ENCODE measurements at regions not wholly inside any gene's neighbourhood (a gene's known extent, or its start where the extent isn't known, plus 50 kb on each side); places are given as distances from the start of the nearest gene placed in this dataset.

- Histone ChIP-seq H3K4me3 (no peak overlapping the region), H3K27me3 (no peaks in the 10 kb centered on the region), H3K36me3 (no peaks in the 10 kb centered on the region), H3K9me3 (no peaks in the 10 kb centered on the region), H3K4me1 (no peaks in the 10 kb centered on the region), H3K27ac (no peak overlapping the region)
- DNase-seq: no peak
- intact Hi-C loops (cut with DNase I; ENCODE audit: low total_unique reads): no loop called here
- in situ Hi-C loops (cut with MboI; ENCODE audit: low pct_ligation_motif_present in 1 of 4, low pct_unique_long_range_greater_than_20kb in 1 of 4, low sequenced_read_pairs in 3 of 4): no loop called here
- TF ChIP-seq POLR2A (IDR thresholded peaks at IDR 0.05) (no peak), CTCF (IDR thresholded peaks at IDR 0.05) (no peak), EP300 (IDR thresholded peaks at IDR 0.05; ENCODE audit: low read depth) (no peak), POLR2AphosphoS5 (IDR thresholded peaks at IDR 0.05) (no peak)
- 83 to 90% methylated on average over 3 of the region's 3 CpGs for WGBS, 2 donors (ENCODE audit: low coverage in 1 of 2)
These were observed 367.1 kb upstream of the OR4E1 start for GRCh38 chr14:22040781-22041125.

GRCh38 chr14:22039938-22040780, 366.5 kb upstream of the OR4E1 start:
- intact Hi-C loops (cut with DNase I; ENCODE audit: low total_unique reads): no loop called here
- no peak overlapping the region for H3K4me3 ChIP-seq
- 38% methylated on average over 5 to 6 of the region's 6 CpGs for WGBS, 2 donors (ENCODE audit: low coverage in 1 of 2)
- H3K36me3 ChIP-seq: no peaks in the 10 kb centered on the region
- no peak overlapping the region for H3K27ac ChIP-seq
- TF ChIP-seq CTCF (IDR thresholded peaks at IDR 0.05): peak in 4 of 5 experiments; percentile 24 to 45 (median 33)
- no peak for TF ChIP-seq EP300 (IDR thresholded peaks at IDR 0.05; ENCODE audit: low read depth)
- no peak for TF ChIP-seq POLR2A (IDR thresholded peaks at IDR 0.05)
- no peak for TF ChIP-seq POLR2AphosphoS5 (IDR thresholded peaks at IDR 0.05)
- H3K9me3 ChIP-seq: no peaks in the 10 kb centered on the region
- in situ Hi-C loops (cut with MboI; ENCODE audit: low pct_ligation_motif_present in 1 of 4, low pct_unique_long_range_greater_than_20kb in 1 of 4, low sequenced_read_pairs in 3 of 4): no loop called here
- H3K4me1 ChIP-seq: no peaks in the 10 kb centered on the region
- no peaks in the 10 kb centered on the region for H3K27me3 ChIP-seq
- no peak for DNase-seq

- intact Hi-C loops (cut with DNase I; ENCODE audit: low total_unique reads) (no loop called here), in situ Hi-C loops (cut with MboI; ENCODE audit: low pct_ligation_motif_present in 1 of 4, low pct_unique_long_range_greater_than_20kb in 1 of 4, low sequenced_read_pairs in 3 of 4) (no loop called here)
- Histone ChIP-seq H3K4me1 (no peaks in the 10 kb centered on the region), H3K36me3 (no peaks in the 10 kb centered on the region), H3K9me3 (no peaks in the 10 kb centered on the region), H3K4me3 (no peak overlapping the region), H3K27me3 (no peaks in the 10 kb centered on the region), H3K27ac (no peak overlapping the region)
- 66 to 74% methylated on average over 2 of the region's 2 CpGs for WGBS, 2 donors (ENCODE audit: low coverage in 1 of 2)
- TF ChIP-seq POLR2A (IDR thresholded peaks at IDR 0.05): no peak
- no peak for TF ChIP-seq POLR2AphosphoS5 (IDR thresholded peaks at IDR 0.05)
- TF ChIP-seq EP300 (IDR thresholded peaks at IDR 0.05; ENCODE audit: low read depth): no peak
- no peak for TF ChIP-seq CTCF (IDR thresholded peaks at IDR 0.05)
- no peak for DNase-seq
These were observed 363.1 kb upstream of the OR4E1 start for GRCh38 chr14:22036541-22037239.

- WGBS, 2 donors (ENCODE audit: low coverage in 1 of 2): 40% methylated on average over 2 of the region's 2 CpGs; no CpG with 5 or more reads in 1 of the 2 donors
These were observed 352.9 kb upstream of the OR4E1 start for GRCh38 chr14:22026527-22026926.

More at GRCh38 chr14:22026527-22026926, 352.9 kb upstream of the OR4E1 start:
- Histone ChIP-seq H3K27me3 (no peaks in the 10 kb centered on the region), H3K36me3 (no peaks in the 10 kb centered on the region), H3K27ac (no peak overlapping the region), H3K4me1 (no peaks in the 10 kb centered on the region), H3K4me3 (no peak overlapping the region), H3K9me3 (no peaks in the 10 kb centered on the region)
- TF ChIP-seq EP300 (IDR thresholded peaks at IDR 0.05; ENCODE audit: low read depth) (no peak), POLR2AphosphoS5 (IDR thresholded peaks at IDR 0.05) (no peak)
- intact Hi-C loops (cut with DNase I; ENCODE audit: low total_unique reads) (no loop called here), in situ Hi-C loops (cut with MboI; ENCODE audit: low pct_ligation_motif_present in 1 of 4, low pct_unique_long_range_greater_than_20kb in 1 of 4, low sequenced_read_pairs in 3 of 4) (no loop called here)
- DNase-seq: no peak
